MM.1S (cell line): ENCODE measurements at regions not wholly inside any gene's neighbourhood (a gene's known extent, or its start where the extent isn't known, plus 50 kb on each side); places are given as distances from the start of the nearest gene placed in this dataset.

Source experiments
- CTCF ChIP-seq: fragments of 300-600 bp; sonication (generic); IDR thresholded peaks from 2 replicates; pipeline ENCODE4 v1.5.1; 2016; ENCODE audit warnings: antibody characterized with exemption, low read length, mixed read lengths
- EZH2 ChIP-seq: fragments of 300-600 bp; sonication (generic); optimal IDR thresholded peaks from 2 replicates; pipeline ENCODE3; 2017; ENCODE audit warnings: low read depth, mild to moderate bottlenecking, antibody characterized with exemption, low read length, mixed read lengths

GRCh38 chr18:40987581-40987980, 967.5 kb upstream of the PIK3C3 start:
- TF ChIP-seq CTCF (no peak), EZH2 (no peak)
